NT2/D1 (cell line): ENCODE measurements at regions not wholly inside any gene's neighbourhood (a gene's known extent, or its start where the extent isn't known, plus 50 kb on each side); places are given as distances from the start of the nearest gene placed in this dataset.

Source experiments
- DNase-seq: peaks from one replicate; pipeline ENCODE4 v3.0.0-alpha.2; 2011; ENCODE audit warnings: low read depth, low spot score
- H3K27me3 ChIP-seq: 2 replicates; pipeline ENCODE4 v1.6.0; 2011; ENCODE audit warnings: mild to moderate bottlenecking; ENCODE audit not compliant: insufficient read length, insufficient read depth
- H3K36me3 ChIP-seq: 2 replicates; pipeline ENCODE4 v1.6.1; 2011; ENCODE audit warnings: mild to moderate bottlenecking, low read length, mixed read lengths; ENCODE audit not compliant: insufficient read depth, insufficient read length
- H3K4me1 ChIP-seq: 2 replicates; pipeline ENCODE4 v1.5.1; 2011; ENCODE audit not compliant: insufficient read depth, insufficient read length
- H3K4me3 ChIP-seq: 2 replicates; pipeline ENCODE4 v1.5.1; 2011; ENCODE audit warnings: low read depth; ENCODE audit not compliant: insufficient read length
- H3K9ac ChIP-seq: 2 replicates; pipeline ENCODE4 v1.6.0; 2011; ENCODE audit warnings: low read depth; ENCODE audit not compliant: insufficient read length
- H3K9me3 ChIP-seq: 2 replicates; pipeline ENCODE4 v1.5.1; 2011; ENCODE audit warnings: mild to moderate bottlenecking, low read length; ENCODE audit not compliant: insufficient read depth
- SUZ12 ChIP-seq: IDR thresholded peaks from 2 replicates; pipeline ENCODE4 v1.6.1; 2011; ENCODE audit not compliant: insufficient read length, insufficient read depth; ENCODE audit errors: extremely low read depth
- YY1 ChIP-seq: IDR thresholded peaks from 2 replicates; pipeline ENCODE4 v1.6.1; 2011; ENCODE audit not compliant: insufficient read length, insufficient read depth
- ZNF274 ChIP-seq: IDR thresholded peaks from 2 replicates; pipeline ENCODE4 v1.6.1; 2011; ENCODE audit warnings: mild to moderate bottlenecking, low read depth, low read length

- Histone ChIP-seq H3K4me1 (no peaks in the 10 kb centered on the region), H3K36me3 (no peaks in the 10 kb centered on the region), H3K9ac (no peak overlapping the region), H3K27me3 (no peaks in the 10 kb centered on the region), H3K9me3 (no peaks in the 10 kb centered on the region), H3K4me3 (no peak overlapping the region)
- TF ChIP-seq ZNF274 (no peak), YY1 (no peak), SUZ12 (no peak)
- no peak for DNase-seq
Observed at GRCh38 chr6:126110512-126111270, 124.4 kb downstream of the TRMT11 start.

- TF ChIP-seq SUZ12 = no peak
- TF ChIP-seq YY1 = no peak
- TF ChIP-seq ZNF274 = no peak
- no peak overlapping the region for H3K9ac ChIP-seq
- H3K9me3 ChIP-seq = no peaks in the 10 kb centered on the region
- H3K27me3 ChIP-seq = no peaks in the 10 kb centered on the region
- DNase-seq = no peak
- H3K4me3 ChIP-seq = no peak overlapping the region
- no peaks in the 10 kb centered on the region for H3K36me3 ChIP-seq
- no peaks in the 10 kb centered on the region for H3K4me1 ChIP-seq
Observed at GRCh38 chr6:126111327-126111726, 125.0 kb downstream of the TRMT11 start.

GRCh38 chr6:126112171-126112632 is 125.9 kb downstream of the TRMT11 start:
- Histone ChIP-seq H3K4me1 (no peaks in the 10 kb centered on the region), H3K9ac (no peak overlapping the region), H3K27me3 (no peaks in the 10 kb centered on the region), H3K9me3 (no peaks in the 10 kb centered on the region), H3K4me3 (no peak overlapping the region), H3K36me3 (no peaks in the 10 kb centered on the region)
- DNase-seq = no peak
- no peak for TF ChIP-seq YY1
- TF ChIP-seq ZNF274 = no peak
- TF ChIP-seq SUZ12 = no peak

GRCh38 chr6:126113261-126113660 is 126.9 kb downstream of the TRMT11 start:
- Histone ChIP-seq H3K9me3 (no peaks in the 10 kb centered on the region), H3K36me3 (no peaks in the 10 kb centered on the region), H3K4me1 (no peaks in the 10 kb centered on the region), H3K9ac (no peak overlapping the region), H3K4me3 (no peak overlapping the region), H3K27me3 (no peaks in the 10 kb centered on the region)
- no peak for DNase-seq
- no peak for TF ChIP-seq ZNF274
- TF ChIP-seq SUZ12 = no peak
- no peak for TF ChIP-seq YY1

- no peak for DNase-seq
- TF ChIP-seq YY1 (no peak), SUZ12 (no peak), ZNF274 (no peak)
- H3K9me3 ChIP-seq = no peaks in the 10 kb centered on the region
- H3K9ac ChIP-seq = no peak overlapping the region
- H3K36me3 ChIP-seq = no peaks in the 10 kb centered on the region
- H3K4me3 ChIP-seq = no peak overlapping the region
- no peaks in the 10 kb centered on the region for H3K27me3 ChIP-seq
- no peaks in the 10 kb centered on the region for H3K4me1 ChIP-seq
Observed at GRCh38 chr6:126117251-126117650, 130.9 kb downstream of the TRMT11 start.

DNA sequence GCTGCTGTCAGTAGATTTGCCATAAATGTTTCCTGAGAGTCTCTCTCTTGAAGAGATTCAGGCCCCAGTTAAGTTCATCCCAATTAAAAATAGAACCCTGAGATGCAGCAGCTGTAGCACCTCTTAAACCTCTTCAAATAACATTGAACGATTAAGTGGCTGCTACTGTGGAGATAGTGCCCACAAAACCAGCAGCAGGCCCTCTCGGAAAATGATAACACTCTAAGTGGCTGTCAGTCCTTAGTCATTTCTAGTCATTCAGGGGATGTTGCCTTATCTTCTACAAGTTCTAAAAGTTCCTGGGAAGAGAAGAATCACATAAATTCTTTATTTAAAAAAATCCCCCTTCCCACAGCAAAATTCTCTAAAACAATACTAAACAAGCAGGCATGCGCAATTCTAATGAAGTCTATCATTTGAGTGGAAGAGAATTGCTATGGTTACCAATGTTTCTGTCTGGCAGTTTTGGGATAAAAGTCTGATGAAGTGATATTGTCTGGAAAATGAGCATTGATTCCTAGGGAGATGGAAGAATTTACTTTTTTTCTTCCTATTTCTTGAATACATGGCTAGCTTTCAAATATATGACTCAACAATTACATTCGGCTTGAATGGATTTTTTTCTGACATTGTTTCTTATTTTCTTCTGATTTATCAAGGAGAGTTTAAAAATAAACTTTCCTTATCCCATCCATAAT is 131.9 kb downstream of the TRMT11 start:
- no peaks in the 10 kb centered on the region for H3K9me3 ChIP-seq
- DNase-seq = no peak
- TF ChIP-seq YY1 (no peak), ZNF274 (no peak), SUZ12 (no peak)

GRCh38 chr6:126118936-126119335 is 132.6 kb downstream of the TRMT11 start:
- no peak for DNase-seq

More for the DNA sequence above, 131.9 kb downstream of the TRMT11 start:
- no peaks in the 10 kb centered on the region for H3K36me3 ChIP-seq
- no peak overlapping the region for H3K4me3 ChIP-seq
- no peaks in the 10 kb centered on the region for H3K27me3 ChIP-seq
- no peaks in the 10 kb centered on the region for H3K4me1 ChIP-seq
- no peak overlapping the region for H3K9ac ChIP-seq

More at GRCh38 chr6:126118936-126119335, 132.6 kb downstream of the TRMT11 start:
- no peaks in the 10 kb centered on the region for H3K4me1 ChIP-seq
- no peaks in the 10 kb centered on the region for H3K27me3 ChIP-seq
- H3K4me3 ChIP-seq = no peak overlapping the region
- no peaks in the 10 kb centered on the region for H3K36me3 ChIP-seq
- no peaks in the 10 kb centered on the region for H3K9me3 ChIP-seq
- no peak overlapping the region for H3K9ac ChIP-seq
- TF ChIP-seq SUZ12 (no peak), ZNF274 (no peak), YY1 (no peak)
